ENCODE measurements at regions not wholly inside any gene's neighbourhood (a gene's known extent, or its start where the extent isn't known, plus 50 kb on each side); places are given as distances from the start of the nearest gene placed in this dataset.

DNA sequence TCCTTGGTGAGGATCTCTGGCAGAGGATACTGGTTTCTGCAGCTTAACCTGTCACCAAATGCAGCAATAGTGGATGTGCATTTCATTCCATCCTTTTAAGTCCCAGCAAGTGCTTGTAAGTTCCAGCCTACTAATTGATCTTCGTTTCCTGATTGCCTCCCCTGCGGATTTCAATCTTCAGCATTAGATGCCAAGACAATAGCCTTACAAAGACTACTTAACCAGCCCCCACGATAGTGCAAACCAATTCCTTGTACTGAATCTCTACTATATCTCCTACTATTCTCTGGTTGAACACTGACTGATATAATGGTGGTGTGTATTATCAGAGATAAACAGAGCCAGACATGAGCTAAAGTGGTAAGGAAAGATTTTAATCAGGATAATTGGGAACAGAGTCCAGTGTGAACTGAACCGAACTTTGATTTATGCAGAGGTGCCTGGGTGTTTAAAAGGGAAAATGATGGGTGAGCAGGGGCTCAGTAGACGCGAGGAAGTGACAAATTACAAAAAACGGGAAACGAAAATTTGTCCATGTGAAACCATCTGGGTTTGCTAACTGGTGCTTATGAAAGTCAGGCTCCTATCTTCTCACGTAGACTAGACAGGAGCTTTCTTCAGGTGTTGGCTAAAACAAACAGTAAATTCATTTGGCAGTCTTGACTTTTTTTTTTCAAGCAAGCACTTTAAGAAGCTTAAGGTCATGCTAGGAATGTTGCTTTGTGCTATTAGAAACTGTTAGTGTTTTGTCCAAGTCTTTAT lies 106.9 kb upstream of the ST8SIA4 start:
- no peak for TF ChIP-seq POLR2A (IDR thresholded peaks at IDR 0.05)
- TF ChIP-seq, protein P1, sequence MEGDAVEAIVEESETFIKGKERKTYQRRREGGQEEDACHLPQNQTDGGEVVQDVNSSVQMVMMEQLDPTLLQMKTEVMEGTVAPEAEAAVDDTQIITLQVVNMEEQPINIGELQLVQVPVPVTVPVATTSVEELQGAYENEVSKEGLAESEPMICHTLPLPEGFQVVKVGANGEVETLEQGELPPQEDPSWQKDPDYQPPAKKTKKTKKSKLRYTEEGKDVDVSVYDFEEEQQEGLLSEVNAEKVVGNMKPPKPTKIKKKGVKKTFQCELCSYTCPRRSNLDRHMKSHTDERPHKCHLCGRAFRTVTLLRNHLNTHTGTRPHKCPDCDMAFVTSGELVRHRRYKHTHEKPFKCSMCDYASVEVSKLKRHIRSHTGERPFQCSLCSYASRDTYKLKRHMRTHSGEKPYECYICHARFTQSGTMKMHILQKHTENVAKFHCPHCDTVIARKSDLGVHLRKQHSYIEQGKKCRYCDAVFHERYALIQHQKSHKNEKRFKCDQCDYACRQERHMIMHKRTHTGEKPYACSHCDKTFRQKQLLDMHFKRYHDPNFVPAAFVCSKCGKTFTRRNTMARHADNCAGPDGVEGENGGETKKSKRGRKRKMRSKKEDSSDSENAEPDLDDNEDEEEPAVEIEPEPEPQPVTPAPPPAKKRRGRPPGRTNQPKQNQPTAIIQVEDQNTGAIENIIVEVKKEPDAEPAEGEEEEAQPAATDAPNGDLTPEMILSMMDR (IDR thresholded peaks at IDR 0.05) = no peak

All from adrenal gland (tissue), 5 donors.